ENCODE measurements at regions not wholly inside any gene's neighbourhood (a gene's known extent, or its start where the extent isn't known, plus 50 kb on each side); places are given as distances from the start of the nearest gene placed in this dataset.

- Histone ChIP-seq H3F3A (ENCODE audit: insufficient read depth) (no peaks in the 10 kb centered on the region), H3K27ac (ENCODE audit: low read depth, low read length) (no peak overlapping the region), H3K27me3 (ENCODE audit: low read length) (no peaks in the 10 kb centered on the region), H3K79me2 (ENCODE audit: insufficient read depth, low read length) (no peaks in the 10 kb centered on the region), H3K36me3 (ENCODE audit: low read length) (no peaks in the 10 kb centered on the region), H3K9me3 (ENCODE audit: insufficient read depth, low read length) (no peaks in the 10 kb centered on the region), H3K9ac (ENCODE audit: low read length) (no peak overlapping the region), H3K9me2 (replicated peaks; ENCODE audit: insufficient read depth, low read length) (no peaks in the 10 kb centered on the region), H3K4me3 (ENCODE audit: insufficient read depth, low read length, poor library complexity, severe bottlenecking) (no peak overlapping the region), H3K4me2 (ENCODE audit: low read depth, low read length, poor library complexity, severe bottlenecking) (no peak overlapping the region), H2AFZ (ENCODE audit: low read depth, low read length, severe bottlenecking) (no peak overlapping the region), H4K20me1 (ENCODE audit: low read depth, low read length) (no peaks in the 10 kb centered on the region)
- TF ChIP-seq CTCF (IDR thresholded peaks at IDR 0.05; ENCODE audit: insufficient read depth, low read length, poor library complexity, severe bottlenecking) (no peak), EZH2phosphoT487 (conservative IDR thresholded peaks at IDR 0.05; ENCODE audit: low read length) (no peak)
These were observed 561.4 kb downstream of the PKHD1 start for GRCh38 chr6:51526049-51526448.

DNA sequence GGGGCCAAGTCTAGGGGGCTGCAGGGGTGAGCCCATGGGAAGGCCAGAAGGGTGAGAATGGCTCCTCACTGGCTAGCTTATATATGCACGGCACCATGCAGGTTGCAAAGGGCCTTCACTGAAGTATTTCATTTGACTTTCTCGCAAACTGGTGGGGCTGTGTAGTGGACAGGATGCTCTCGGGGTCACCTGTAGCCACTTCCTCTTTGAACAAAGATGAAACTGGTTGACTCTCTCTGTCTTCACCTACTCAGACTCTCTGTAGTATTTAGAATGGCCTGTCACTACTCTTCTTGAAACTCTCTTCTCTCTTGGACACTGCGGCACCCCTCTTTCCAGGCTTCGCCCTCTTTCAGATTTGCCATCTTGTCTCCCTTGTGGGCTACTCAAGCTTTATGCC is 560.5 kb downstream of the PKHD1 start:
- no peak overlapping the region for H2AFZ ChIP-seq (ENCODE audit: low read depth, low read length, severe bottlenecking)
- TF ChIP-seq EZH2phosphoT487 (conservative IDR thresholded peaks at IDR 0.05; ENCODE audit: low read length) (no peak), CTCF (IDR thresholded peaks at IDR 0.05; ENCODE audit: insufficient read depth, low read length, poor library complexity, severe bottlenecking) (no peak)
- no peak overlapping the region for H3K9ac ChIP-seq (ENCODE audit: low read length)
- no peaks in the 10 kb centered on the region for H3K9me2 ChIP-seq (replicated peaks; ENCODE audit: insufficient read depth, low read length)
- no peaks in the 10 kb centered on the region for H3K27me3 ChIP-seq (ENCODE audit: low read length)
- no peak overlapping the region for H3K27ac ChIP-seq (ENCODE audit: low read depth, low read length)
- H3K9me3 ChIP-seq (ENCODE audit: insufficient read depth, low read length): no peaks in the 10 kb centered on the region
- H3K36me3 ChIP-seq (ENCODE audit: low read length): no peaks in the 10 kb centered on the region
- H4K20me1 ChIP-seq (ENCODE audit: low read depth, low read length): no peaks in the 10 kb centered on the region
- H3K4me2 ChIP-seq (ENCODE audit: low read depth, low read length, poor library complexity, severe bottlenecking): no peak overlapping the region
- H3K79me2 ChIP-seq (ENCODE audit: insufficient read depth, low read length): no peaks in the 10 kb centered on the region
- H3K4me3 ChIP-seq (ENCODE audit: insufficient read depth, low read length, poor library complexity, severe bottlenecking): no peak overlapping the region
- no peaks in the 10 kb centered on the region for H3F3A ChIP-seq (ENCODE audit: insufficient read depth)

- no peak overlapping the region for H3K4me3 ChIP-seq (ENCODE audit: insufficient read depth, low read length, poor library complexity, severe bottlenecking)
- H3K27me3 ChIP-seq (ENCODE audit: low read length): no peaks in the 10 kb centered on the region
- no peak overlapping the region for H3K9ac ChIP-seq (ENCODE audit: low read length)
- no peak overlapping the region for H3K4me2 ChIP-seq (ENCODE audit: low read depth, low read length, poor library complexity, severe bottlenecking)
- no peak overlapping the region for H2AFZ ChIP-seq (ENCODE audit: low read depth, low read length, severe bottlenecking)
- no peak overlapping the region for H3K27ac ChIP-seq (ENCODE audit: low read depth, low read length)
- H4K20me1 ChIP-seq (ENCODE audit: low read depth, low read length): no peaks in the 10 kb centered on the region
- TF ChIP-seq EZH2phosphoT487 (conservative IDR thresholded peaks at IDR 0.05; ENCODE audit: low read length): no peak
- TF ChIP-seq CTCF (IDR thresholded peaks at IDR 0.05; ENCODE audit: insufficient read depth, low read length, poor library complexity, severe bottlenecking): no peak
- H3K9me3 ChIP-seq (ENCODE audit: insufficient read depth, low read length): no peaks in the 10 kb centered on the region
- H3K9me2 ChIP-seq (replicated peaks; ENCODE audit: insufficient read depth, low read length): no peaks in the 10 kb centered on the region
- H3F3A ChIP-seq (ENCODE audit: insufficient read depth): no peaks in the 10 kb centered on the region
- H3K79me2 ChIP-seq (ENCODE audit: insufficient read depth, low read length): no peaks in the 10 kb centered on the region
- H3K36me3 ChIP-seq (ENCODE audit: low read length): no peaks in the 10 kb centered on the region
These were observed 558.9 kb downstream of the PKHD1 start for GRCh38 chr6:51528556-51528955.

DNA sequence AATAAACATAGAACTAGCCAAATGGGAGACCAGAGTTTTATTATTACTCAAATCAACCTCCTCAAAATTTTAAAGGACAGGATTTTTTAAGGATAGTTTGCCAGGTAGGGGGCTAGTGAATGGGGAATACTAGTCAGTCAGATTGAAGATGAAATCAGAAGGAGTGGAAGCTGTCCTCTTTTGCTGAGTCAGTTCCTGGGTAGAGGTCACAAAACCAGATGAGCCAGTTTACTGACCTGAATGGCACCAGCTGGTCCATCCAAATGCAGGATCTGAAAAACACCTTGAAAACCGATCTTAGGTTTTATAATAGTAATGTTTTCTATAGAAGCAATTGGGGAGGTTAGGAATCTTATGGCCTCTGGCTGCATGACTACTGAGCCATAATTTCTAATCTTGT is 558.2 kb downstream of the PKHD1 start:
- Histone ChIP-seq H2AFZ (ENCODE audit: low read depth, low read length, severe bottlenecking) (no peak overlapping the region), H3K4me3 (ENCODE audit: insufficient read depth, low read length, poor library complexity, severe bottlenecking) (no peak overlapping the region), H3K27ac (ENCODE audit: low read depth, low read length) (no peak overlapping the region), H3K9me2 (replicated peaks; ENCODE audit: insufficient read depth, low read length) (no peaks in the 10 kb centered on the region), H4K20me1 (ENCODE audit: low read depth, low read length) (no peaks in the 10 kb centered on the region), H3K36me3 (ENCODE audit: low read length) (no peaks in the 10 kb centered on the region), H3K27me3 (ENCODE audit: low read length) (no peaks in the 10 kb centered on the region), H3F3A (ENCODE audit: insufficient read depth) (no peaks in the 10 kb centered on the region), H3K79me2 (ENCODE audit: insufficient read depth, low read length) (no peaks in the 10 kb centered on the region), H3K9ac (ENCODE audit: low read length) (no peak overlapping the region), H3K4me2 (ENCODE audit: low read depth, low read length, poor library complexity, severe bottlenecking) (no peak overlapping the region), H3K9me3 (ENCODE audit: insufficient read depth, low read length) (no peaks in the 10 kb centered on the region)
- TF ChIP-seq EZH2phosphoT487 (conservative IDR thresholded peaks at IDR 0.05; ENCODE audit: low read length) (no peak), CTCF (IDR thresholded peaks at IDR 0.05; ENCODE audit: insufficient read depth, low read length, poor library complexity, severe bottlenecking) (no peak)
